ENCODE measurements at regions not wholly inside any gene's neighbourhood (a gene's known extent, or its start where the extent isn't known, plus 50 kb on each side); places are given as distances from the start of the nearest gene placed in this dataset.

DNA sequence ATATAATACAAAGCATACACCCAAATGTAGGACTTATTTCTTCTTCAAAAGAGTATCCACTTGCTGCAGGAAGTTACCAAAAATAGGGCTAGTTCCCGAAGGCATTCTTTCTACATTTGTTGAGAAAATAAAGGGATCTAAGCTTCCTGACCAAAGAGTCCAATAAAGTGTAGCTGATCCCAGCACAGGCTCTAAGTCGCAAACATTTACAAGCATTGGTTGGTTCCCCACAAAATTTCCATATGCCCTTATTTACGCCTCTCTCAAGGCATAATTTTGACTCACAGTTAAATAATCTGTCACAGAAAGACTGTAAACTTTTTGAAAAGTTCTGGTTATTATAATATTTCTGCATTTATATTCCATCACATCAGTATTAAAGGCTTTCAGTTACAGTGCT is 1520.1 kb upstream of the ZEB2 start:
- H3K36me3 ChIP-seq (ENCODE audit: insufficient read depth, low read length, poor library complexity, severe bottlenecking), result no peaks in the 10 kb centered on the region
- DNase-seq (ENCODE audit: low spot score), result no peak
- H3K4me3 ChIP-seq (ENCODE audit: low read depth, low read length, poor library complexity, severe bottlenecking), result no peak overlapping the region
- H3K9me3 ChIP-seq (ENCODE audit: low read depth, low read length, poor library complexity, severe bottlenecking), result no peaks in the 10 kb centered on the region
- TF ChIP-seq EZH2 (IDR thresholded peaks at IDR 0.05; ENCODE audit: borderline replicate concordance, low read depth, low read length, poor library complexity, severe bottlenecking), result no peak
- TF ChIP-seq, protein P1, sequence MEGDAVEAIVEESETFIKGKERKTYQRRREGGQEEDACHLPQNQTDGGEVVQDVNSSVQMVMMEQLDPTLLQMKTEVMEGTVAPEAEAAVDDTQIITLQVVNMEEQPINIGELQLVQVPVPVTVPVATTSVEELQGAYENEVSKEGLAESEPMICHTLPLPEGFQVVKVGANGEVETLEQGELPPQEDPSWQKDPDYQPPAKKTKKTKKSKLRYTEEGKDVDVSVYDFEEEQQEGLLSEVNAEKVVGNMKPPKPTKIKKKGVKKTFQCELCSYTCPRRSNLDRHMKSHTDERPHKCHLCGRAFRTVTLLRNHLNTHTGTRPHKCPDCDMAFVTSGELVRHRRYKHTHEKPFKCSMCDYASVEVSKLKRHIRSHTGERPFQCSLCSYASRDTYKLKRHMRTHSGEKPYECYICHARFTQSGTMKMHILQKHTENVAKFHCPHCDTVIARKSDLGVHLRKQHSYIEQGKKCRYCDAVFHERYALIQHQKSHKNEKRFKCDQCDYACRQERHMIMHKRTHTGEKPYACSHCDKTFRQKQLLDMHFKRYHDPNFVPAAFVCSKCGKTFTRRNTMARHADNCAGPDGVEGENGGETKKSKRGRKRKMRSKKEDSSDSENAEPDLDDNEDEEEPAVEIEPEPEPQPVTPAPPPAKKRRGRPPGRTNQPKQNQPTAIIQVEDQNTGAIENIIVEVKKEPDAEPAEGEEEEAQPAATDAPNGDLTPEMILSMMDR (conservative IDR thresholded peaks at IDR 0.05; ENCODE audit: low read depth, low read length), result no peak
- no peak overlapping the region for H3K27ac ChIP-seq (ENCODE audit: low read depth, low read length, poor library complexity, severe bottlenecking)
- intact Hi-C loops (cut with micrococcal nuclease; ENCODE audit: unreplicated experiment), result no loop called here
- no peaks in the 10 kb centered on the region for H3K4me1 ChIP-seq (ENCODE audit: insufficient read depth, low read length, poor library complexity, severe bottlenecking)
- no peaks in the 10 kb centered on the region for H3K27me3 ChIP-seq (replicated peaks; ENCODE audit: insufficient read depth, low read depth, low read length, poor library complexity)
- ChIA-PET CTCF (no interaction called here), POLR2A (ENCODE audit: low non-redundant PET) (no interaction called here)
- no TSS peak for BruUV-seq (replicated peaks)

DNA sequence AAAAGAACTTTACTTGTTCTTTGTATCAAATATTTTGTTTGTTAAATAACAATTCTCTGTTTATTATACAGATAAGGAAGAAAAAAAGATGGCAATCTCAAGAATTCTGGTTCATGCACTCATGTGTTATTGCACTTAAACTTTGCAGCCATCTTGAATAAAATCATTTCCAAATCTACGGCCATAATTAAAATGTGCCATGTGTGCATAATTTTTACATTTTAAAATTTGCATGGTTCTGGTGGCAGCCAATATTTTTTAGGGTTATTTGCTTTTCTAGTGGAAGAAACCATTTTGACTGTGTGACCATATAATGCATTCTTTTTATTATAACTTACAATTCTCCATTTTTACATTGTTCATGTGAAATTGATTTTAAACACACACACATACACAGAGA is 1518.1 kb upstream of the ZEB2 start:
- no TSS peak for BruUV-seq (replicated peaks)
- H3K9me3 ChIP-seq (ENCODE audit: low read depth, low read length, poor library complexity, severe bottlenecking), result no peaks in the 10 kb centered on the region
- H3K27me3 ChIP-seq (replicated peaks; ENCODE audit: insufficient read depth, low read depth, low read length, poor library complexity), result no peaks in the 10 kb centered on the region
- intact Hi-C loops (cut with micrococcal nuclease; ENCODE audit: unreplicated experiment), result no loop called here
- no peaks in the 10 kb centered on the region for H3K4me1 ChIP-seq (ENCODE audit: insufficient read depth, low read length, poor library complexity, severe bottlenecking)
- ChIA-PET CTCF (no interaction called here), POLR2A (ENCODE audit: low non-redundant PET) (no interaction called here)
- H3K27ac ChIP-seq (ENCODE audit: low read depth, low read length, poor library complexity, severe bottlenecking), result no peak overlapping the region
- TF ChIP-seq EZH2 (IDR thresholded peaks at IDR 0.05; ENCODE audit: borderline replicate concordance, low read depth, low read length, poor library complexity, severe bottlenecking), result no peak
- TF ChIP-seq, protein P1 (conservative IDR thresholded peaks at IDR 0.05; ENCODE audit: low read depth, low read length), result no peak
- no peak overlapping the region for H3K4me3 ChIP-seq (ENCODE audit: low read depth, low read length, poor library complexity, severe bottlenecking)
- H3K36me3 ChIP-seq (ENCODE audit: insufficient read depth, low read length, poor library complexity, severe bottlenecking), result no peaks in the 10 kb centered on the region
- DNase-seq (ENCODE audit: low spot score), result no peak

DNA sequence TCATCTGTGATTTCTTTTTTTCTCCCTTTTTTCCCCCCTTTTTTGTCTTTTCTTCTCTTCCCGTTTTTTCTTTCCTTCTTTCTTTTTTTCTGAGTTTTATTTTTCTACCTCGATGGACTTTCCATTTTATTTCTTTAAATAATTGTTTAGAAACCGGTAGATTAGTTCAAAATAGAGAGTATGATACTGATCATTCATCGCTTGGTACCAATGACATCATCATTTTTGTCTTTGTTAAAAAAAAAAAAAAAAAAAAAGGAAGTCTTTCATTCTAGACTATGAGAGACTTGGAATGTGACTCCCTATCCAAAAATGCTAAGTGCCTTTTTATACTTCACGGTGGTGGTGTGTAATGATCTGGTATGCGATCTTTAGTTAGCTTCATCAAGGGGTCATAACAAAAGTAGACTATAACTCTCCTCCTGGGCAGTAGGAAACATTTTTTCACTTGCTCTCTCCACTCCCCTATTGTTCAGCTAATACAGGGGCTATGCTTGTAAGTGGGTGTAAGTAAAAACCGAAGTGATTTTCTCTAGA is 1517.5 kb upstream of the ZEB2 start:
- H3K27me3 ChIP-seq (replicated peaks; ENCODE audit: insufficient read depth, low read depth, low read length, poor library complexity), result no peaks in the 10 kb centered on the region
- BruUV-seq (replicated peaks), result no TSS peak
- no peak overlapping the region for H3K4me3 ChIP-seq (ENCODE audit: low read depth, low read length, poor library complexity, severe bottlenecking)
- CTCF ChIA-PET, result no interaction called here
- H3K4me1 ChIP-seq (ENCODE audit: insufficient read depth, low read length, poor library complexity, severe bottlenecking), result no peaks in the 10 kb centered on the region
- peak; percentile 28 for DNase-seq (ENCODE audit: low spot score)
- H3K27ac ChIP-seq (ENCODE audit: low read depth, low read length, poor library complexity, severe bottlenecking), result no peak overlapping the region
- no peaks in the 10 kb centered on the region for H3K36me3 ChIP-seq (ENCODE audit: insufficient read depth, low read length, poor library complexity, severe bottlenecking)
- POLR2A ChIA-PET (ENCODE audit: low non-redundant PET), result no interaction called here
- intact Hi-C loops (cut with micrococcal nuclease; ENCODE audit: unreplicated experiment), result no loop called here
- TF ChIP-seq, protein P1 (conservative IDR thresholded peaks at IDR 0.05; ENCODE audit: low read depth, low read length), result no peak
- no peak for TF ChIP-seq EZH2 (IDR thresholded peaks at IDR 0.05; ENCODE audit: borderline replicate concordance, low read depth, low read length, poor library complexity, severe bottlenecking)
- no peaks in the 10 kb centered on the region for H3K9me3 ChIP-seq (ENCODE audit: low read depth, low read length, poor library complexity, severe bottlenecking)
